ENCODE measurements at regions not wholly inside any gene's neighbourhood (a gene's known extent, or its start where the extent isn't known, plus 50 kb on each side); places are given as distances from the start of the nearest gene placed in this dataset.

DNA sequence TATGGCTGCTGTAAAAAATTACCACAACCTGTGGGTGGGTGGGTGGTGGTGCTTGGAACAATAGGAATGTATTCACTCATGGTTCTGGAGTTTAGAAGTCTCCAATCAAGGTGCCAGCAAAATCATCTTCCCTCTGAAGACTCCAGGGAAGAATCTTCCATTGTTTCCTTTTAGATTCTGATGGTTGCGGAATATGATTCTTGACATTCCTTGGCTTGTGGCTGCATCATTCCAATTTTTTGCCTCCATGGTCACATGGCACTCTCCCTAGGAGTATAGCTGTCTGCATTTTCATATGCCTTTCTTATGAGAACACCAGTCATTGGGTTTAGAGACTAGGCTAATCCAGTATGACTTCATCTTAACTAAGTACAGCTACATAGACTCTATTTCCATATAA lies 401.0 kb downstream of the HS3ST3B1 start:
- TF ChIP-seq, protein P1, sequence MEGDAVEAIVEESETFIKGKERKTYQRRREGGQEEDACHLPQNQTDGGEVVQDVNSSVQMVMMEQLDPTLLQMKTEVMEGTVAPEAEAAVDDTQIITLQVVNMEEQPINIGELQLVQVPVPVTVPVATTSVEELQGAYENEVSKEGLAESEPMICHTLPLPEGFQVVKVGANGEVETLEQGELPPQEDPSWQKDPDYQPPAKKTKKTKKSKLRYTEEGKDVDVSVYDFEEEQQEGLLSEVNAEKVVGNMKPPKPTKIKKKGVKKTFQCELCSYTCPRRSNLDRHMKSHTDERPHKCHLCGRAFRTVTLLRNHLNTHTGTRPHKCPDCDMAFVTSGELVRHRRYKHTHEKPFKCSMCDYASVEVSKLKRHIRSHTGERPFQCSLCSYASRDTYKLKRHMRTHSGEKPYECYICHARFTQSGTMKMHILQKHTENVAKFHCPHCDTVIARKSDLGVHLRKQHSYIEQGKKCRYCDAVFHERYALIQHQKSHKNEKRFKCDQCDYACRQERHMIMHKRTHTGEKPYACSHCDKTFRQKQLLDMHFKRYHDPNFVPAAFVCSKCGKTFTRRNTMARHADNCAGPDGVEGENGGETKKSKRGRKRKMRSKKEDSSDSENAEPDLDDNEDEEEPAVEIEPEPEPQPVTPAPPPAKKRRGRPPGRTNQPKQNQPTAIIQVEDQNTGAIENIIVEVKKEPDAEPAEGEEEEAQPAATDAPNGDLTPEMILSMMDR (IDR thresholded peaks at IDR 0.05), result no peak
- TF ChIP-seq POLR2A (IDR thresholded peaks at IDR 0.05), result no peak

All from right lobe of liver (tissue), 4 donors.